ENCODE measurements at regions not wholly inside any gene's neighbourhood (a gene's known extent, or its start where the extent isn't known, plus 50 kb on each side); places are given as distances from the start of the nearest gene placed in this dataset.

GRCh38 chr6:3900744-3901336 lies 51.7 kb downstream of the FAM50B start:
- TF ChIP-seq GATA2 (IDR thresholded peaks at IDR 0.05; ENCODE audit: low read depth, low read length) (no peak), GATA3 (IDR thresholded peaks at IDR 0.05; ENCODE audit: low read depth, low read length) (no peak)

- TF ChIP-seq GATA2 (IDR thresholded peaks at IDR 0.05; ENCODE audit: low read depth, low read length) (no peak), GATA3 (IDR thresholded peaks at IDR 0.05; ENCODE audit: low read depth, low read length) (no peak)
Observed at GRCh38 chr6:3902871-3903648, 53.9 kb downstream of the FAM50B start.

- TF ChIP-seq GATA2 (IDR thresholded peaks at IDR 0.05; ENCODE audit: low read depth, low read length) (no peak), GATA3 (IDR thresholded peaks at IDR 0.05; ENCODE audit: low read depth, low read length) (no peak)
Observed at GRCh38 chr6:3904518-3904917, 55.3 kb downstream of the FAM50B start.

GRCh38 chr6:3905945-3906845 lies 57.0 kb downstream of the FAM50B start:
- TF ChIP-seq GATA2 (IDR thresholded peaks at IDR 0.05; ENCODE audit: low read depth, low read length) (no peak), GATA3 (IDR thresholded peaks at IDR 0.05; ENCODE audit: low read depth, low read length) (no peak)

GRCh38 chr6:3906846-3907151 lies 57.6 kb downstream of the FAM50B start:
- TF ChIP-seq GATA3 (IDR thresholded peaks at IDR 0.05; ENCODE audit: low read depth, low read length) (no peak), GATA2 (IDR thresholded peaks at IDR 0.05; ENCODE audit: low read depth, low read length) (no peak)

- TF ChIP-seq GATA2 (IDR thresholded peaks at IDR 0.05; ENCODE audit: low read depth, low read length) = no peak
- TF ChIP-seq GATA3 (IDR thresholded peaks at IDR 0.05; ENCODE audit: low read depth, low read length) = no peak
Observed at GRCh38 chr6:3908223-3908622, 59.0 kb downstream of the FAM50B start.

GRCh38 chr6:3908961-3909360 lies 59.8 kb downstream of the FAM50B start:
- TF ChIP-seq GATA2 (IDR thresholded peaks at IDR 0.05; ENCODE audit: low read depth, low read length) (no peak), GATA3 (IDR thresholded peaks at IDR 0.05; ENCODE audit: low read depth, low read length) (no peak)

- TF ChIP-seq GATA3 (IDR thresholded peaks at IDR 0.05; ENCODE audit: low read depth, low read length) (no peak), GATA2 (IDR thresholded peaks at IDR 0.05; ENCODE audit: low read depth, low read length) (no peak)
Observed at GRCh38 chr6:3910106-3910663, 61.0 kb downstream of the FAM50B start.

GRCh38 chr6:3911130-3911529 lies 62.0 kb downstream of the FAM50B start:
- TF ChIP-seq GATA2 (IDR thresholded peaks at IDR 0.05; ENCODE audit: low read depth, low read length) (no peak), GATA3 (IDR thresholded peaks at IDR 0.05; ENCODE audit: low read depth, low read length) (no peak)

- TF ChIP-seq GATA3 (IDR thresholded peaks at IDR 0.05; ENCODE audit: low read depth, low read length) (no peak), GATA2 (IDR thresholded peaks at IDR 0.05; ENCODE audit: low read depth, low read length) (no peak)
Observed at GRCh38 chr6:3911614-3912336, 62.6 kb downstream of the FAM50B start.

- TF ChIP-seq GATA2 (IDR thresholded peaks at IDR 0.05; ENCODE audit: low read depth, low read length) = peak; percentile 38; the same call in 1 of the 2 replicates
- no peak for TF ChIP-seq GATA3 (IDR thresholded peaks at IDR 0.05; ENCODE audit: low read depth, low read length)
Observed at GRCh38 chr6:3912361-3913076, 63.3 kb downstream of the FAM50B start.

GRCh38 chr6:3913077-3913957 lies 64.1 kb downstream of the FAM50B start:
- TF ChIP-seq GATA2 (IDR thresholded peaks at IDR 0.05; ENCODE audit: low read depth, low read length) (no peak), GATA3 (IDR thresholded peaks at IDR 0.05; ENCODE audit: low read depth, low read length) (no peak)

All from SH-SY5Y (cell line).